ENCODE measurements at regions not wholly inside any gene's neighbourhood (a gene's known extent, or its start where the extent isn't known, plus 50 kb on each side); places are given as distances from the start of the nearest gene placed in this dataset.

DNA sequence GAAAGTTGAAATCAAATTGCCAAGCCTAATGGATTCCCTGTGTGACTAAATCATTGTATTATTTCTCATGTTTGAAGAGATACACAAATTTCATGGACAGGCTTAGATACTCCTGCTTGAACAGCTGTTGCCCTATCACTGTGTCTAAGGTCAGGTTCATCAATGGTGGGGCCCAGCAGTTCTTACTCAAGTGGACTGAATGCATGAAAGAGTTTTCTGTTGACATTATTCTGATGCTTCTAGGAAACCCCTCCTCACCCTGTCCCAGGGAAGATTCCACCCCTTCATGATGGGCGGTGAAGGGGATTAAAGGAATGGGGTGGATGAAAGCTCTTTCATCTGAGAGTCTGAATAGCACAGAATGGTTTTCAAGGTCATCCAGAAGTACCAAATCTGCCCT is 148.8 kb downstream of the INO80D start:
- no peak for DNase-seq

GRCh38 chr2:205936446-205936845 is 149.5 kb downstream of the INO80D start:
- DNase-seq: no peak

GRCh38 chr2:205934443-205934842 is 151.5 kb downstream of the INO80D start:
- DNase-seq: no peak

DNA sequence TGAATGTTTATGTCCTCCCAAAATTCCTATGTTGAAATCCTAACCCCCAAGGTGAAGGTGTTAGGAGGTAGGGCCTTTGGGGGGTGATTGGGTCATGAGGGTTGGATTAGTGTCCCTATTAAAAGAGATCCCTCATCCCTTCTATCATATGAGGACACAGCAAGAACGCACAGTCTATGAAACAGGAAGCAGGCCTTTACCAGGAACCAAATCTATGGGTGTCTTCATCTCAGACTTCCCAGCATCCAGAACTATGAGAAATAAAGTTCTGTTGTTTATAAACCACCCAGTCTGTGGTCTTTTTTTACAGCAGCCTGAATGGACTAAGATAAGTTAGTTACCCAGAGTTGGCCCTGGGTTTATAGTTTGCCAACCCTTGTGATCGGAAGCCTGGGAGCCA is 153.1 kb downstream of the INO80D start:
- DNase-seq: no peak

DNA sequence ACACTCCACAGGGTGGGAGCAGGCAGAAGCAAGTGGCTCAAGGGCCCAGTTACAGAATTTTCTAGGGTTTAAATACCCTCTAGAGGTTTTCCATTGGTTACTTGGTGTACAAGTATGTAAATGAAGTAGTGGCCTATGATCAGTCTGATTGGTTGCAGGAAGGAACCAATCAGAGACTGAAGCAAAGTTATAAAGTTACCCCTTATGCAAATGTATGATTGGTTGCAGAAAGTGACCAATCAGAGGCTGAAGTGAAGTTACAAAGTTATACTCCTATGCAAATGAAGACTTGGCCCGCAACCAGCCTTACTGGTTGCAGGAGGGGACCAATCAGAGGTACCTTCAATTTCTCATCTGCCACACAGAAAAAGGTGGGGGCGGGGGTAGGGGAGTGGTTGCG is 154.6 kb downstream of the INO80D start:
- DNase-seq: no peak

DNA sequence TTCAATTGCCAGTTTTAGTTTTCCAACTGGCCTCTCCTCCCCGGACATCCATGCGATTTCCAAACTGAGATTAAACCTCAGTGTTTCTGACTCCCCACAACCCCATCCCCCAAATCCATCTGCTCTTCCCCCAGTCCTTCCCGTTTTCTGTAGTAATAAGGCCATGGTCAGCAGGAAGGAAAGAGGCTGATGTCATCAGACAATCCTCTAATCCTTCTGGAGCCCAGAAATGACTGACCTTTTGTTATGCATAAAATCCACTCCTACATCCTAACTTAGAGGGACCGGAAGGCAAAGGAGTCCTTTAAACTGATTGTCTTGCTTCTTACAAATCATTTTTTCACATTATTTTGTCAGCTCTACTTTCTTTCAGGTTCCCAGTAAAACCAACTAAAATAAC is 155.8 kb downstream of the INO80D start:
- no peak for DNase-seq

GRCh38 chr2:205929246-205929942 is 156.6 kb downstream of the INO80D start:
- no peak for DNase-seq

DNA sequence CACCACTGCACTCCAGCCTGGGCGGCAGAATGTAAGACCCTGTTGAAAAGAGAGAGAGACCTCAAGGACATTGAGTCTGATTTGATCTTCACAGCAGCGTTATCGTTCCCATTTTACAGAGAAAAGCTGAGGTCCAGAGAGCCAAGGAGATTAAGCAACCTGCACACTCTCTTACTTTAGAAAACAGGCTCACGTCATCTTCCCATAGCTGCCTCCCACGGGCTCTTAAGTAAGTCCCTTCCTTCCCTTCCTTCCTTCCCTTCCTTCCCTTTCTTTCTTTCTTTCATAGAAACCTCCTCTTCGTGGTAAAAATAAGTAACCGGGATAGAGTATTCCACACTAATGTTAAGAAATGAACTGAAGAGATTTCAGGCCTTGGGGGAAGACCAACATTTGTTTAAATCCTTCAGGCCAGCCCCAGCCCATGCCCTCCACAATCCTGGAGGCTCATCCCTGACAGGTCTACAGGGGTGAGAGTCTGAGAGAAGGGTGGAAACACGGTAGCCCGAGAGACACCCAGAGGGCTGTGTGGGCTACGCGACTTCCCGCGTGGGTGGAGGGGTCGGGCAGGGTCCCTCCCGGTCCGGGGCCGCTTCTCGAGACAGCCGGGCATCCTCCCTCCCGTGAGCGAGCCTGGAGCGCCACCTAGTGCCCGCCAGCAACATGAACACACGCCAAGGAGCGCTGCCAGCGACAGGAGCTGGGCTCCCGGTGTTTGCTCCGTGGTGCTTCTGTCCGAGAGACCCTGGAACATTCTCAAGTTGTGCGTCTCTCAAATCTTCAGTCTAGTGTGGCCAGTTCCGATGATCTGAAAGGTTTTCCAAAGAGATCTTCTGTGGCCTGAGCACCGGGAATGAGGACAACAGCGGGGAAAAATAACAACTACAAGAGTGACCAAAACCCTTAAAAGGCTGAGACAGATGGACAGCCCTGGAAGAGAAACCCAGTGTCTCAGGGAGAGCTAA is 160.3 kb downstream of the INO80D start:
- DNase-seq: peak; percentile 92

DNA sequence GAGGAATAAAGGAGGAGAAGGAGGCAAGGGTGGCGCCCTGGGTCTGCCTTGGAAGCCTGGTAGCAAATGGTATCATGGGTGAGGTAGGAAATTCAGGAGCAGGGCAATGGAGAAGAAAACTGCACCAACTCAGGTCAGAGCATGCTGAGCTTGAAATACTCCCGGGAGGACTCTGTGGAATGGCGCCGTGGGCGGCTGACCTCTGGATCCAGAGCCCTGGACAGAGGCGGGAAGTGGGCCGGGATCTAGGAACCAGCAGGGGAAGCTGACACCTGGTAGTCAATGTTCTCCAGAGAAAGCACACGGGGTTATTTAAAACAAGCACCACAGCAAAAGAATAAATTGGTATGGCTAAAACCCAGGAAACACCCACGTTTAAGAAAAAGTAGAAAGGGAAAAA is 161.3 kb downstream of the INO80D start:
- no peak for DNase-seq

- DNase-seq: no peak
These were observed 170.8 kb downstream of the INO80D start for GRCh38 chr2:205915130-205915524.

GRCh38 chr2:205914213-205915129 is 171.5 kb downstream of the INO80D start:
- no peak for DNase-seq

GRCh38 chr2:205913668-205914067 is 172.3 kb downstream of the INO80D start:
- DNase-seq: no peak

GRCh38 chr2:205911306-205911705 is 174.7 kb downstream of the INO80D start:
- no peak for DNase-seq

DNA sequence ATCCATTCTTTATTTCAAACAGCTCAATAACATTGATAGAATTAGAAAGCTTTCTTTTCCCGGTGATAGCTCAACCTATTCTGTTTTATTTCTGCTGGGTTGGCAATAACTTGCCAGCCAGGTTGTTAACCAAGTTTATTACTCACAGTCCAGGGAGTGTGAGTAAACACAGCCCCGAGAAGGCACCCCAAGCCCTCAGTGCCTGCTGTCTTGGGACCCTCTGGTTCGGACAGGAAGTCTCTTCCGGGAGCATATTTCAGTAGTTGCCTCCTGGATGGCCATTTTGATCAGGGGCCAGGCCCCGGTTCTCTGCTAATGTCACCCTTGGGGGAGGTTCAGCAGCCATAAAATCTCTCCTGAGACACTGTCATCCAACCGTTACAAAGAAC is 176.8 kb downstream of the INO80D start:
- DNase-seq: no peak

GRCh38 chr2:205908212-205909183 is 177.5 kb downstream of the INO80D start:
- DNase-seq: no peak

GRCh38 chr2:205906419-205906818 is 179.6 kb downstream of the INO80D start:
- DNase-seq: no peak

DNA sequence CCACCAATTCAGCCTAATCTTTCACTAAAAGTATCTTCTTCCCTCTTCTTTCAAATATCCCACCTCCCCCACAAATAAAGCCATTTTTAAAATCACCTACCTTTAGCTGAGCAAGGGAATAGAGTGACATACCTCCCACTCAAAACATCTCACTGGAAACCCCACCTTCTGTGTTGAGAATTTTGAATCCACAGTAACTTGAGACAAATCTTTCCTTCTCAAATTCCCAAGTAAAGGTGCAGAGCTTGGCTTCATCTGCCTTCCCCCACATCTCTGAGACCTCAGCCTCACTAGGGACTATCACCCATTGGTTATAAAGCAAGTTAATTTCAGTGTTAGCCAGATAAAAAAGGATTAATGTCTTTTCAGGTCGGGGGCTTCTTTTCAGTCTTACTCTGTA is 180.4 kb downstream of the INO80D start:
- no peak for DNase-seq

DNA sequence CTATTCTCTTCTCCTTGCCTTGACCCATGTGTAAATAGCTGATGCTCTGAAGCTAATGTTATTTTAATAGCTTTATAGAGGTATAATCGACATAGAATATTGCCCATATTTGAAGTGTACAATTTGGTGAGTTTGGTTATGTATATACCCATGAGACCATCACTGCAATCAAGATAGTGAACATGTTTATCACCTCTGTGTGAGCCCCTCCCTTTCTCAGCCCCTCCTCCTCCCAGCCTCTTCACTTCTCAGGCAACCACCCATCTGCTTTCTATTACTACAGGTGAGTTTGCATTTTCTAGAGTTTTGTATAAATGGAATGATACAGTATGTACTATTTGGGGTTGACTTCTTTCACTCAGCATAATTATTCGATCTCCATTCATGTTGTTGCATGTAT is 181.1 kb downstream of the INO80D start:
- no peak for DNase-seq

DNA sequence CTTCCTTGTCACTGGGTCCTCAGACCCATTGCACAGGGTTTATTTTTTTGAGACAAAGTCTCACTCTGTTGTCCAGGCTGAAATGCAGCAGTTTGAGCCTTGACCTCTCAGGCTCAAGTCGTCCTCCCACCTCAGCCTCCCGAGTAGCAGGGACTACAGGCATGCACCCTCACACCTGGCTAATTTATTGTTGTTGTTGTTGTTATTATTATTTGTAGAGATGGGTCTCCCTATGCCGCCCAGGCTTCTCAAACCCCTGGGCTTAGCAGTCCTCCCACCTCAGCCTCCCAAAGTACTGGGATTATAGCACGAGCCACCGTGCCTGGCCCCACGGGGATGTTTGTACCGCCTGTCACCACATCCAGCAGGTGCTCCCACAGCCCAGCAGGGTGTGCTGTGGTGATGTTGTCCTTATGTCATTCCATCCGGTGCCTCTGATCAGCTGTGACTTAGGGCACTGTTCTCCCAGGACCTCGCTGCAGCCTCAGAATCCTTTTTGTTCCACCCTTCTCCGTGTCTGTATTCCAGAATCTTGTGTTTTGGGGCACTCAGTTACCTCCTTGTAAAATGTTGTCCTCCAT is 182.3 kb downstream of the INO80D start:
- DNase-seq: no peak

DNA sequence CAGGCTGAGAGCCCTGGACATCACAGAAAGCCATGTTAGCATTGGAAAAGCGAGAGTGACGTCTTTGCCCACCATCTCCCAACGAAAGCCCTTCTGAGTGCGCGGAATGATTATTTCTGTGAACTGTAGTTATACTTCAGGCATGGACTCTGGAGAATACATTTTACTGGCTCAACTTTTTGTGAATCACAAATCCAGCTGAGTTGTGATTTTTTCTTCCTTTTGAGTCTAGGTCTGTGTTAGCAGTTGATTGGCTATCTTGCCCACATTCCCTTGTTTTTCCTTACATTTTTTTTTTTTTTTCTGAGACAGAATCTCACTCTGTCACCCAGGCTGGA is 183.1 kb downstream of the INO80D start:
- no peak for DNase-seq

DNA sequence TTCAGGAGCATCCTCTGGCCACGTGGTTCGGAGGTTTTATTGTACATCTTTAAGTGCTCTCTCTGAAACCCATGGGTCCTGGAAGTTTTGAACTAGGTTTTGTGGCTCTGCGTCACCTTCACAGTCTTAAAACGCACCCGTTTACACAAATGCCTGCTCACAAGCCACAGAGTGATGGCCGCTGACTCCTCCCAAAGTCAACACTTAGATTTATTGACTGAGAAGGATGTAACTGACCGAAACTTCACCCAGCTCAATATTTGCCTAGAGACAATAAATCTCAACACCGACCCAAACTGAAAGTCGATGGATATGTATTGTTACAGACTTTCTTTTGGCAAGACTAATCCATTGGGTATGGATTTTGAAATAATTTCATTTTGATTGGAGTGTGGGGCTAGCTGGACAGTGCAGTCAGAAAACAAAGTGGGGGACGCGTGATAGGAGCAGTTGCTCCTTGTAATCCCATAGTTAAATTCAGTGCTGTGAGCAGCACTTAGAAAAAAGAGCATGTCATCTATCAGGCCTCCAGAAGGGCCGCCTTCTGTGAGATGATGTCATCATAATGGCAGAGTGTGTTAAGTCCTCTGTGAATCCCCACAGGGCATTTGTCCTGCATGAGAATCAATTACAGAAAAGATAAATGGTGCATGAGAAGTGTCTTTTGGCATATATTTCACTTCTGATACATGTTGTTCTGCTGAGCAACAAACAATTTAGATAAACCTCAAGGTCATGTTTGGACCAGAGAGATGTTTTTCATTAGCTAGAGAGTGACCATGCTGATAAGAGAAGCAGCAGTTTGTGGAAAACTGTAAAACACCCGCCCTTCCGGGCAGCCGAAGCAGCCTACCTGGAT is 183.7 kb downstream of the INO80D start:
- DNase-seq: no peak
